Activated CD4-positive, alpha-beta T cell treated with anti-CD3 and anti-CD28 coated beads for 1 hour (primary cell): ENCODE measurements at regions not wholly inside any gene's neighbourhood (a gene's known extent, or its start where the extent isn't known, plus 50 kb on each side); places are given as distances from the start of the nearest gene placed in this dataset.
"Not testable (repeated sequence)": the region's sequence is repeated elsewhere in the genome, so short reads cannot be mapped to it uniquely, and the experiment has no call there.

Experiments
- DNase-seq: peaks from one replicate; pipeline ENCODE4 v3.0.0-alpha.2; 2020

GRCh38 chr20:51305316-51306052, 237.0 kb downstream of the NFATC2 start:
- no peak for DNase-seq

GRCh38 chr20:51303731-51304670, 238.5 kb downstream of the NFATC2 start:
- DNase-seq, result no peak

GRCh38 chr20:51301026-51301425, 241.5 kb downstream of the NFATC2 start:
- no peak for DNase-seq

- no peak for DNase-seq
Observed at GRCh38 chr20:51300104-51300503, 242.4 kb downstream of the NFATC2 start.

GRCh38 chr20:51299413-51299812, 243.1 kb downstream of the NFATC2 start:
- DNase-seq, result no peak

- no peak for DNase-seq
Observed at GRCh38 chr20:51298141-51298749, 244.3 kb downstream of the NFATC2 start.

GRCh38 chr20:51287628-51288413, 254.7 kb downstream of the NFATC2 start:
- DNase-seq, result no peak

GRCh38 chr20:51286758-51287157, 255.8 kb downstream of the NFATC2 start:
- DNase-seq, result no peak

- DNase-seq, result no peak
Observed at GRCh38 chr20:51285684-51286083, 256.8 kb downstream of the NFATC2 start.

GRCh38 chr20:51284871-51285270, 257.6 kb downstream of the NFATC2 start:
- no peak for DNase-seq

- DNase-seq, result no peak
Observed at GRCh38 chr20:51284176-51284575, 258.3 kb downstream of the NFATC2 start.

- no peak for DNase-seq
Observed at GRCh38 chr20:51281521-51281920, 258.6 kb upstream of the KCNG1 start.

- DNase-seq, result no peak
Observed at GRCh38 chr20:51280047-51280446, 257.1 kb upstream of the KCNG1 start.

GRCh38 chr20:51277961-51278360, 255.1 kb upstream of the KCNG1 start:
- DNase-seq, result no peak

- no peak for DNase-seq
Observed at GRCh38 chr20:51276296-51276695, 253.4 kb upstream of the KCNG1 start.

GRCh38 chr20:51275826-51276225, 252.9 kb upstream of the KCNG1 start:
- DNase-seq, result no peak

GRCh38 chr20:51275181-51275580, 252.3 kb upstream of the KCNG1 start:
- no peak for DNase-seq

- DNase-seq, result no peak
Observed at GRCh38 chr20:51272401-51272800, 249.5 kb upstream of the KCNG1 start.

- no peak for DNase-seq
Observed at GRCh38 chr20:51271931-51272330, 249.0 kb upstream of the KCNG1 start.

GRCh38 chr20:51271289-51271688, 248.4 kb upstream of the KCNG1 start:
- not testable (repeated sequence) for DNase-seq

- DNase-seq, result no peak
Observed at GRCh38 chr20:51269671-51270070, 246.8 kb upstream of the KCNG1 start.

GRCh38 chr20:51267679-51268078, 244.8 kb upstream of the KCNG1 start:
- no peak for DNase-seq

GRCh38 chr20:51266353-51266752, 243.4 kb upstream of the KCNG1 start:
- DNase-seq, result no peak
